ENCODE measurements at regions not wholly inside any gene's neighbourhood (a gene's known extent, or its start where the extent isn't known, plus 50 kb on each side); places are given as distances from the start of the nearest gene placed in this dataset.

DNA sequence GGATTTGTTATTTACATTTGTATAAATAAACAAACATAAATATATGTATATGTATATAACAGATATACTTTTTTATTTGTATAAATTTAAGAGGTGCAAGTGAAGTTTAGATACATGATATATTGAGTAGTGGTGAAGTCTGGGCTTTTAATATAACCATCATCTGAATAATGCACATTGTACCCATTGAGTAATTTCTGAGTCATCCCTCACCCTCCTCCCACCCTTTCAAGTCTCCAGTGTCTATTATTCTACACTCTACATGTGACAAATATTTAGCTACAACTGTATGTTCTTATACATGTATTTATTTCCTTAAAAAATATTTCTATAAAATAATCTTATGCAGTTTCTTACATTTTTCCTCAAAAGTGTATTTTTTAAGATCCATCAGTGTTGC lies 358.7 kb upstream of the TFPI start:
- CTCF ChIA-PET, result no interaction called here

DNA sequence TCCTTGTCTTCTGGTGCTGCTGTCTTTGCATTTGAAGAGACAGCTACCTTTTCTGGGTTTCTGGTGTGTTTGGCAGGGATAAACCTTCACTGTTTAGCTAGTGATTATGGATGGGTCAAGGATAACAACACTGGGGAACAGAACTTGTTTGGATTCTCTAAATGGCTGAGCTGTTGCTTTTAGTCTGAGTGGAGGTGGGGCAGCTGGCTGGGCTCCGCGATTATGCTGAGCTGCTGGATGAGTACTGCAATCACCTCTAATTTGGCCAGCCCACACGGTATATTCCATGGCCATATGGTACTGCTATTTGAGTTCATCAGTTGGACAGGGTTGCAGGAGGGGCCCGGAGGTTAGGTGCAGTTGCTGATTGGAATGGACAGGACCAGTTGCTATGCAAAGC lies 361.6 kb upstream of the TFPI start:
- Mint-ChIP-seq H3K9me3 (no peaks in the 10 kb centered on the region), H3K4me3 (no peak overlapping the region), H3K4me1 (ENCODE audit: low read depth) (no peaks in the 10 kb centered on the region), H3K27me3 (no peaks in the 10 kb centered on the region), H3K36me3 (ENCODE audit: low read depth) (no peaks in the 10 kb centered on the region), H3K27ac (no peak overlapping the region)
- H3K27ac ChIP-seq (ENCODE audit: low read depth in 1 of 2, low read length in 2 of 2), result no peak overlapping the region
- no peaks in the 10 kb centered on the region for H3K36me3 ChIP-seq (ENCODE audit: insufficient read depth, low read length)
- TF ChIP-seq, protein P1, sequence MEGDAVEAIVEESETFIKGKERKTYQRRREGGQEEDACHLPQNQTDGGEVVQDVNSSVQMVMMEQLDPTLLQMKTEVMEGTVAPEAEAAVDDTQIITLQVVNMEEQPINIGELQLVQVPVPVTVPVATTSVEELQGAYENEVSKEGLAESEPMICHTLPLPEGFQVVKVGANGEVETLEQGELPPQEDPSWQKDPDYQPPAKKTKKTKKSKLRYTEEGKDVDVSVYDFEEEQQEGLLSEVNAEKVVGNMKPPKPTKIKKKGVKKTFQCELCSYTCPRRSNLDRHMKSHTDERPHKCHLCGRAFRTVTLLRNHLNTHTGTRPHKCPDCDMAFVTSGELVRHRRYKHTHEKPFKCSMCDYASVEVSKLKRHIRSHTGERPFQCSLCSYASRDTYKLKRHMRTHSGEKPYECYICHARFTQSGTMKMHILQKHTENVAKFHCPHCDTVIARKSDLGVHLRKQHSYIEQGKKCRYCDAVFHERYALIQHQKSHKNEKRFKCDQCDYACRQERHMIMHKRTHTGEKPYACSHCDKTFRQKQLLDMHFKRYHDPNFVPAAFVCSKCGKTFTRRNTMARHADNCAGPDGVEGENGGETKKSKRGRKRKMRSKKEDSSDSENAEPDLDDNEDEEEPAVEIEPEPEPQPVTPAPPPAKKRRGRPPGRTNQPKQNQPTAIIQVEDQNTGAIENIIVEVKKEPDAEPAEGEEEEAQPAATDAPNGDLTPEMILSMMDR (IDR thresholded peaks at IDR 0.05), result no peak
- H3K4me3 ChIP-seq (ENCODE audit: low read length), result no peak overlapping the region
- POLR2A ChIA-PET, result no interaction called here
- H3K27me3 ChIP-seq (ENCODE audit: control insufficient read depth in 1 of 2, insufficient read depth in 2 of 2, low read length in 2 of 2), result no peaks in the 10 kb centered on the region
- intact Hi-C loops (cut with DNase I, micrococcal nuclease), result no loop called here
- CTCF ChIA-PET, result no interaction called here
- DNase-seq, result no peak
- no peak for ATAC-seq (ENCODE audit: poor library complexity)
- H3K4me1 ChIP-seq (ENCODE audit: insufficient read depth, low read length), result no peaks in the 10 kb centered on the region
- H3K9me3 ChIP-seq (ENCODE audit: control insufficient read depth in 1 of 2, insufficient read depth in 1 of 2, low read length in 2 of 2), result no peaks in the 10 kb centered on the region

More for the DNA sequence above, 358.7 kb upstream of the TFPI start:
- Histone ChIP-seq H3K4me1 (ENCODE audit: insufficient read depth, low read length) (no peaks in the 10 kb centered on the region), H3K27me3 (ENCODE audit: control insufficient read depth in 1 of 2, insufficient read depth in 2 of 2, low read length in 2 of 2) (no peaks in the 10 kb centered on the region), H3K9me3 (ENCODE audit: control insufficient read depth in 1 of 2, insufficient read depth in 1 of 2, low read length in 2 of 2) (no peaks in the 10 kb centered on the region), H3K4me3 (ENCODE audit: low read length) (no peak overlapping the region), H3K36me3 (ENCODE audit: insufficient read depth, low read length) (no peaks in the 10 kb centered on the region), H3K27ac (ENCODE audit: low read depth in 1 of 2, low read length in 2 of 2) (no peak overlapping the region)
- no peak overlapping the region for H3K27ac Mint-ChIP-seq
- H3K4me1 Mint-ChIP-seq (ENCODE audit: low read depth), result no peaks in the 10 kb centered on the region
- POLR2A ChIA-PET, result no interaction called here
- no peak for ATAC-seq (ENCODE audit: poor library complexity)
- H3K4me3 Mint-ChIP-seq, result no peak overlapping the region
- H3K9me3 Mint-ChIP-seq, result no peaks in the 10 kb centered on the region
- intact Hi-C loops (cut with DNase I, micrococcal nuclease), result no loop called here
- no peak for DNase-seq
- no peaks in the 10 kb centered on the region for H3K27me3 Mint-ChIP-seq
- H3K36me3 Mint-ChIP-seq (ENCODE audit: low read depth), result no peaks in the 10 kb centered on the region
- TF ChIP-seq, protein P1 (IDR thresholded peaks at IDR 0.05), result no peak

DNA sequence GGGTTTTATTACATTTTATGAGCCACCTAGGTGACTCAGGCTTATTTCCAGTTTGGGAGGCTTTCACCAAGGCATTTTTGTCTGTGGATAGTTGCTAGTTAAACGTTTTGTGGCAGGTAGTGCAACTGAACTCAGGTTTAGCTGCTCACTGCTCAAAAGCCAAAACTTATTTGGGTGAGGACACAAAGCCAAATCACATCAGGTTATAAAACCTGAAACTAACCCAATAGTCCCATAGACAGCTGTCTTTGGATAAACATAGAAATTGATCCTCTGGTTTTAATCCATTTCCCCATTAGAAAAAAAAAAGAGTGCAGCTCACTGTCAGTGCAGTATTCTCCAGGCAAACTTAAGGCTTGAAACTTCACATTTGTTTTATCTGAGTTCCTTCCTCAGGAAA lies 362.6 kb upstream of the TFPI start:
- Mint-ChIP-seq H3K36me3 (ENCODE audit: low read depth) (no peaks in the 10 kb centered on the region), H3K27me3 (no peaks in the 10 kb centered on the region), H3K27ac (no peak overlapping the region), H3K4me3 (no peak overlapping the region), H3K9me3 (no peaks in the 10 kb centered on the region), H3K4me1 (ENCODE audit: low read depth) (no peaks in the 10 kb centered on the region)
- ChIA-PET CTCF (no interaction called here), POLR2A (no interaction called here)
- Histone ChIP-seq H3K27me3 (ENCODE audit: control insufficient read depth in 1 of 2, insufficient read depth in 2 of 2, low read length in 2 of 2) (no peaks in the 10 kb centered on the region), H3K27ac (ENCODE audit: low read depth in 1 of 2, low read length in 2 of 2) (no peak overlapping the region), H3K4me1 (ENCODE audit: insufficient read depth, low read length) (no peaks in the 10 kb centered on the region), H3K9me3 (ENCODE audit: control insufficient read depth in 1 of 2, insufficient read depth in 1 of 2, low read length in 2 of 2) (no peaks in the 10 kb centered on the region), H3K36me3 (ENCODE audit: insufficient read depth, low read length) (no peaks in the 10 kb centered on the region), H3K4me3 (ENCODE audit: low read length) (no peak overlapping the region)
- ATAC-seq (ENCODE audit: poor library complexity), result no peak
- TF ChIP-seq, protein P1 (IDR thresholded peaks at IDR 0.05), result no peak
- intact Hi-C loops (cut with DNase I, micrococcal nuclease), result no loop called here
- DNase-seq, result no peak

Data from CD4-positive, alpha-beta T cell (primary cell).